ENCODE measurements at regions not wholly inside any gene's neighbourhood (a gene's known extent, or its start where the extent isn't known, plus 50 kb on each side); places are given as distances from the start of the nearest gene placed in this dataset.

GRCh38 chr6:166025149-166025898 lies 142.3 kb downstream of the TBXT start:
- no peaks in the 10 kb centered on the region for H4K20me1 ChIP-seq (ENCODE audit: insufficient read depth)
- H3K4me3 ChIP-seq (ENCODE audit: low read length) = no peak overlapping the region
- no peaks in the 10 kb centered on the region for H3F3A ChIP-seq (ENCODE audit: insufficient read depth, low read length, poor library complexity, severe bottlenecking)
- no peaks in the 10 kb centered on the region for H3K9me3 ChIP-seq (ENCODE audit: low read length)
- H3K27me3 ChIP-seq (ENCODE audit: insufficient read depth, low read depth, low read length) = no peaks in the 10 kb centered on the region
- no peak for TF ChIP-seq EZH2 (IDR thresholded peaks at IDR 0.05; ENCODE audit: borderline replicate concordance, insufficient read depth, low read length, poor library complexity, severe bottlenecking)
- no peak for TF ChIP-seq SMC3 (conservative IDR thresholded peaks at IDR 0.05; ENCODE audit: poor library complexity)
- no peak for TF ChIP-seq TAF1 (IDR thresholded peaks at IDR 0.05; ENCODE audit: low read depth)
- no peak for TF ChIP-seq REST (IDR thresholded peaks at IDR 0.05; ENCODE audit: borderline replicate concordance)
- no peak for TF ChIP-seq POLR2AphosphoS5 (IDR thresholded peaks at IDR 0.05)
- no peak for TF ChIP-seq CTCF (IDR thresholded peaks at IDR 0.05; ENCODE audit: poor library complexity, severe bottlenecking)
- TF ChIP-seq MXI1 (conservative IDR thresholded peaks at IDR 0.05; ENCODE audit: poor library complexity, severe bottlenecking) = no peak
- no peak for TF ChIP-seq EP300 (conservative IDR thresholded peaks at IDR 0.05; ENCODE audit: poor library complexity, severe bottlenecking)
- no peak for TF ChIP-seq RAD21 (conservative IDR thresholded peaks at IDR 0.05)
- no peak overlapping the region for H3K27ac ChIP-seq (ENCODE audit: low read length)
- no peak overlapping the region for H2AFZ ChIP-seq (ENCODE audit: low read depth, low read length)
- no peaks in the 10 kb centered on the region for H3K9me2 ChIP-seq (ENCODE audit: insufficient read depth, low read length)
- no peaks in the 10 kb centered on the region for H3K79me2 ChIP-seq (replicated peaks; ENCODE audit: insufficient read depth, low read length)
- no peaks in the 10 kb centered on the region for H3K36me3 ChIP-seq (ENCODE audit: insufficient read depth, low read length)
- H3K9ac ChIP-seq (ENCODE audit: low read length) = no peak overlapping the region
- H3K4me2 ChIP-seq (ENCODE audit: low read length) = no peak overlapping the region

GRCh38 chr6:166024252-166024651 lies 143.4 kb downstream of the TBXT start:
- H3K4me2 ChIP-seq (ENCODE audit: low read length) = no peak overlapping the region
- no peaks in the 10 kb centered on the region for H3K27me3 ChIP-seq (ENCODE audit: insufficient read depth, low read depth, low read length)
- H3K9me3 ChIP-seq (ENCODE audit: low read length) = no peaks in the 10 kb centered on the region
- H3K79me2 ChIP-seq (replicated peaks; ENCODE audit: insufficient read depth, low read length) = no peaks in the 10 kb centered on the region
- H2AFZ ChIP-seq (ENCODE audit: low read depth, low read length) = no peak overlapping the region
- no peaks in the 10 kb centered on the region for H3F3A ChIP-seq (ENCODE audit: insufficient read depth, low read length, poor library complexity, severe bottlenecking)
- H3K27ac ChIP-seq (ENCODE audit: low read length) = no peak overlapping the region
- no peak for TF ChIP-seq POLR2AphosphoS5 (IDR thresholded peaks at IDR 0.05)
- no peak for TF ChIP-seq MXI1 (conservative IDR thresholded peaks at IDR 0.05; ENCODE audit: poor library complexity, severe bottlenecking)
- no peak for TF ChIP-seq CTCF (IDR thresholded peaks at IDR 0.05; ENCODE audit: poor library complexity, severe bottlenecking)
- TF ChIP-seq RAD21 (conservative IDR thresholded peaks at IDR 0.05) = no peak
- TF ChIP-seq EZH2 (IDR thresholded peaks at IDR 0.05; ENCODE audit: borderline replicate concordance, insufficient read depth, low read length, poor library complexity, severe bottlenecking) = no peak
- no peak for TF ChIP-seq EP300 (conservative IDR thresholded peaks at IDR 0.05; ENCODE audit: poor library complexity, severe bottlenecking)
- TF ChIP-seq REST (IDR thresholded peaks at IDR 0.05; ENCODE audit: borderline replicate concordance) = no peak
- no peak for TF ChIP-seq TAF1 (IDR thresholded peaks at IDR 0.05; ENCODE audit: low read depth)
- TF ChIP-seq SMC3 (conservative IDR thresholded peaks at IDR 0.05; ENCODE audit: poor library complexity) = no peak
- no peaks in the 10 kb centered on the region for H3K9me2 ChIP-seq (ENCODE audit: insufficient read depth, low read length)
- H3K36me3 ChIP-seq (ENCODE audit: insufficient read depth, low read length) = no peaks in the 10 kb centered on the region
- no peak overlapping the region for H3K9ac ChIP-seq (ENCODE audit: low read length)
- H4K20me1 ChIP-seq (ENCODE audit: insufficient read depth) = no peaks in the 10 kb centered on the region
- no peak overlapping the region for H3K4me3 ChIP-seq (ENCODE audit: low read length)

Data from neural cell (in vitro differentiated cells).